ENCODE measurements at regions not wholly inside any gene's neighbourhood (a gene's known extent, or its start where the extent isn't known, plus 50 kb on each side); places are given as distances from the start of the nearest gene placed in this dataset.
A peak's percentile ranks its signal among the peaks of the same experiment; 100 is the strongest.

- no peak overlapping the region for H3K4me3 ChIP-seq (ENCODE audit: low read length)
- TF ChIP-seq, protein P1, sequence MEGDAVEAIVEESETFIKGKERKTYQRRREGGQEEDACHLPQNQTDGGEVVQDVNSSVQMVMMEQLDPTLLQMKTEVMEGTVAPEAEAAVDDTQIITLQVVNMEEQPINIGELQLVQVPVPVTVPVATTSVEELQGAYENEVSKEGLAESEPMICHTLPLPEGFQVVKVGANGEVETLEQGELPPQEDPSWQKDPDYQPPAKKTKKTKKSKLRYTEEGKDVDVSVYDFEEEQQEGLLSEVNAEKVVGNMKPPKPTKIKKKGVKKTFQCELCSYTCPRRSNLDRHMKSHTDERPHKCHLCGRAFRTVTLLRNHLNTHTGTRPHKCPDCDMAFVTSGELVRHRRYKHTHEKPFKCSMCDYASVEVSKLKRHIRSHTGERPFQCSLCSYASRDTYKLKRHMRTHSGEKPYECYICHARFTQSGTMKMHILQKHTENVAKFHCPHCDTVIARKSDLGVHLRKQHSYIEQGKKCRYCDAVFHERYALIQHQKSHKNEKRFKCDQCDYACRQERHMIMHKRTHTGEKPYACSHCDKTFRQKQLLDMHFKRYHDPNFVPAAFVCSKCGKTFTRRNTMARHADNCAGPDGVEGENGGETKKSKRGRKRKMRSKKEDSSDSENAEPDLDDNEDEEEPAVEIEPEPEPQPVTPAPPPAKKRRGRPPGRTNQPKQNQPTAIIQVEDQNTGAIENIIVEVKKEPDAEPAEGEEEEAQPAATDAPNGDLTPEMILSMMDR (IDR thresholded peaks at IDR 0.05; ENCODE audit: insufficient read depth, low read depth, low read length, missing control alignments) = no peak
- DNase-seq (ENCODE audit: low read depth) = no peak
Measured at GRCh38 chr2:204184226-204184625, 247.7 kb downstream of the ICOS start.

DNA sequence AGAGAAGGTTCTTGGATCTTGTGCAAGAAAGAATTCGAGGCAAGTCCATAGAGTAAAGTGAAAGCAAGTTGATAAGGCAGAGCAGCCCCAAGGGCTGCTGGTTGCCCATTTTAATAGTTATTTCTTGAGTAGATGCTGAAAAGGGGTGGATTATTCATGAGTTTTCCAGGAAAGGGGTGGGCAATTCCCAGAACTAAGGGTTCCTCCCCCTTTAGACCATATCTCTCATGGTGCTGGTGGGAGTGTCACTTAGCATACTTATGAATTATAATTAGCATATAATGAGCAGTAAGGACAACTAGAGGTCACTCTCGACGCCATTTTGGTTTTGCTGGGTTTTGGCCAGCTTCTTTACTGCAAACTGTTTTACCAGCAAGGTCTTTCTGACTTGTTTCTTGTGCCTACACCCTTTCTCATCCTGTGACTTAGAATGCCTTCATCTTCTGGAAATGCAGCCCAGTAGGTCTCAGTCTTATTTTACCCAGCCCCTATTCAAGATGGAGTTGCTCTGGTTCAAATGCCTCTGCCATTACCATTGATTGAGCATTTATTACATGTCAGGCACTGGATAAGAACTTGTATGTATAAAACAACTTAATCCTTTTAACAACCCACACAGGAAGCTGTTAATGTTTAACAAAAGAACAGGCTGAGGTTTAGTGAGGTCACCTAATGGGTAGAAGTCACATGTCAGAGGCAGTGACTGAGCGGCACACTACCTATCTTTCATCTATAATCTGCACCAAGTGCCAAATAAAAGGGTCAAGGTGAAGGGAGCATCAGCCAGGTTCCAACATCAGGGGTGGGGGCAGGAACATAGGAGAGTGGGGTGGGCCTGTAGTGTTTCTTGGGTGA is 250.9 kb downstream of the ICOS start:
- DNase-seq (ENCODE audit: low read depth) = no peak
- no peak overlapping the region for H3K4me3 ChIP-seq (ENCODE audit: low read length)
- TF ChIP-seq, protein P1 (IDR thresholded peaks at IDR 0.05; ENCODE audit: insufficient read depth, low read depth, low read length, missing control alignments) = no peak

DNA sequence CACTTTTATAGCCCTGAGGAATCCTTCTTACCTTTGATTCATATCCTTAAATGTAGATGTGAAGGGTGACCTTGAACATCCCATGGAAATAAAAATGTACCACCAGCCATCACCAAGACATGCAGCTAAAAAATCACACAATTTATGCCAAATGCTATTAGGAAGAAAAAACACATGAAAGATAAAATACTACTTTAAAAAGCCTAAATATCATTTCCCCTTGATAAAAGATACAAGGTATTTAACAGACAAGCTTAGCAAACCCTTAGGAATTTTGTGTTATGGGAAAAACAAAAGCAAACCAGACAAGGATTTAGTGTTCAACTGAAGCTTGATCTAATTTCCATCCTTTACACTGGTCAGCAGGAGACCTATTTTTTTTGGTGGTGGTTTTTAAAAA is 255.0 kb downstream of the ICOS start:
- H3K4me3 ChIP-seq (ENCODE audit: low read length) = no peak overlapping the region
- no peak for DNase-seq (ENCODE audit: low read depth)
- TF ChIP-seq, protein P1 (IDR thresholded peaks at IDR 0.05; ENCODE audit: insufficient read depth, low read depth, low read length, missing control alignments) = no peak

GRCh38 chr2:204195498-204195897 is 258.9 kb downstream of the ICOS start:
- TF ChIP-seq, protein P1 (IDR thresholded peaks at IDR 0.05; ENCODE audit: insufficient read depth, low read depth, low read length, missing control alignments) = no peak
- DNase-seq (ENCODE audit: low read depth) = no peak
- no peak overlapping the region for H3K4me3 ChIP-seq (ENCODE audit: low read length)

DNA sequence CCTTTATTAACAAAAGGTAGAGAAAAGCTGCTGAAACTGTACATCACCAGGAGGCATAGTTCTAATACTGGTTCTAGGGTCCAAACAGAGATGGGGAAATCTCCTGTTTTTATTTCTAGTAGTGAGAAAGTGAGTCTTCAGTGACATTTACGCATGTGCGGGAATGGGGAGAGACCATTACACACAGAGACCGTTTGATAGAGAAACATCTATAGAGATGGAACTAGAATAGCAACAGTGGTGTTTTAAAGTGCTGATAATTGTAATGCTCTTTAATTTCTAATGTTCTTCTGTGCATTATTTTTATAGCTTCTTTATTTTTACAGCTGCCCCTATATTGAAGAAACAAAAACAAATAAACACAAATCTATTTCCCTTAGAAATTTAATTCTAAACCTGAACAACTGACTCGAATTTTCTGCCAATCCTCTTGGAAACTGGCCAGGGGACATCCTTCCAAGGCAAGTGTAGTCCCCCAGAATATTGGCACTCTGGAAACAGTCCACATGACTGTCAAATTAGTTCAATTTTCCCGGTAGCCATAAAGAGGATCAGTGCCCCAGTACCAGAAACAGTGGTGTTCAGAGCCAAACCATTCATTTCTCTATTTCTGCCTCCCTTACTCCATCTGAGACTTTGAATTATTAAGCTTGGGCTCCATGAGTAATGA is 260.9 kb downstream of the ICOS start:
- DNase-seq (ENCODE audit: low read depth) = no peak
- TF ChIP-seq, protein P1 (IDR thresholded peaks at IDR 0.05; ENCODE audit: insufficient read depth, low read depth, low read length, missing control alignments) = no peak

DNA sequence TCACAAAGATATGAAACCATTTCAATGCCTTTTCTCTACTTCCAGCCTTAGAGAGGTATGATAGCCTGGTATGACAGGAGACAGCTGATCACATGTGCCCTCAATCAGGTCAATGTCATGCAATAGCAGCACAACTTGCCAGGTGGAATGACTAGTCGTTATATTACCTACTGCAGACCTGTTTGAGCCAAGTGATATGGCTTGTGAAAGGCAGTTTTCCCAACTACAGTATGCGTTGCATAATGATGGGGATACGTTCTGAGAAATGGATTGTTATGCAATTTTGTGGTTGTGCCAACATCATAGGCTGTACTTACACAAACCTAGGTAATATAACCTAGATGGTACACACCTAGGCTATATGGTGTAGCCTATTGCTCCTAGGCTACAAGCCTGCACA is 262.8 kb downstream of the ICOS start:
- no peak overlapping the region for H3K4me3 ChIP-seq (ENCODE audit: low read length)
- TF ChIP-seq, protein P1 (IDR thresholded peaks at IDR 0.05; ENCODE audit: insufficient read depth, low read depth, low read length, missing control alignments) = no peak
- peak; percentile 54 for DNase-seq (ENCODE audit: low read depth)

More for the DNA sequence above, 260.9 kb downstream of the ICOS start:
- H3K4me3 ChIP-seq (ENCODE audit: low read length) = no peak overlapping the region

All from epithelial cell of esophagus (primary cell).